ENCODE measurements at regions not wholly inside any gene's neighbourhood (a gene's known extent, or its start where the extent isn't known, plus 50 kb on each side); places are given as distances from the start of the nearest gene placed in this dataset.

DNA sequence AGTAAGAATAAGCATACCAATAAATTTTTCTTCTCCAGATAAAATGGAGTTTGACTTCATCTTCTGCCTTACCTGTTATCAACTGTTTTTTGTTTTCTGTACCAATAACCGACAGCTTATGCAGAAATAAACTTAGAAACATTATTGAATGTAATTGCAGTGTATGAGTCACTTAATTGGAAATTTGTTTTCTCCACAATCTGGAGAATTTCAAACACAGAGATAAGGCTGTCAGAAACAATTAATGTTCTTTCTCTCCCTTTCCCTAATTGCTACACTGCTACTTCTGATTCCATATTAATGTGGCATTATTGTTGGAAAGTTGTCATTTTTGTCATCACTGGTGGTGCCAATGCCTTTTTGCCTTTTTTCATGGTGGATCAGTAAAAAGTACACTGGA is 180.3 kb downstream of the SLCO4C1 start:
- no peaks in the 10 kb centered on the region for H3K9me2 ChIP-seq (ENCODE audit: insufficient read depth, low read length)
- H2AFZ ChIP-seq (ENCODE audit: low read depth, low read length), result no peak overlapping the region
- H3K27ac ChIP-seq (ENCODE audit: low read length), result no peak overlapping the region
- no peaks in the 10 kb centered on the region for H3K9me3 ChIP-seq (ENCODE audit: low read length)
- no peak overlapping the region for H3K4me2 ChIP-seq (ENCODE audit: low read length)
- no peak overlapping the region for H3K4me3 ChIP-seq (ENCODE audit: low read length)
- no peaks in the 10 kb centered on the region for H4K20me1 ChIP-seq (ENCODE audit: insufficient read depth)
- no peaks in the 10 kb centered on the region for H3K79me2 ChIP-seq (replicated peaks; ENCODE audit: insufficient read depth, low read length)
- H3K27me3 ChIP-seq (ENCODE audit: insufficient read depth, low read depth, low read length), result no peaks in the 10 kb centered on the region
- TF ChIP-seq EZH2 (IDR thresholded peaks at IDR 0.05; ENCODE audit: borderline replicate concordance, insufficient read depth, low read length, poor library complexity, severe bottlenecking) (no peak), MXI1 (conservative IDR thresholded peaks at IDR 0.05; ENCODE audit: poor library complexity, severe bottlenecking) (no peak), POLR2AphosphoS5 (IDR thresholded peaks at IDR 0.05) (no peak), REST (IDR thresholded peaks at IDR 0.05; ENCODE audit: borderline replicate concordance) (no peak), SMC3 (conservative IDR thresholded peaks at IDR 0.05; ENCODE audit: poor library complexity) (no peak), TAF1 (IDR thresholded peaks at IDR 0.05; ENCODE audit: low read depth) (no peak), EP300 (conservative IDR thresholded peaks at IDR 0.05; ENCODE audit: poor library complexity, severe bottlenecking) (no peak), CTCF (IDR thresholded peaks at IDR 0.05; ENCODE audit: poor library complexity, severe bottlenecking) (no peak), RAD21 (conservative IDR thresholded peaks at IDR 0.05) (no peak)
- no peaks in the 10 kb centered on the region for H3K36me3 ChIP-seq (ENCODE audit: insufficient read depth, low read length)
- no peaks in the 10 kb centered on the region for H3F3A ChIP-seq (ENCODE audit: insufficient read depth, low read length, poor library complexity, severe bottlenecking)
- H3K9ac ChIP-seq (ENCODE audit: low read length), result no peak overlapping the region

DNA sequence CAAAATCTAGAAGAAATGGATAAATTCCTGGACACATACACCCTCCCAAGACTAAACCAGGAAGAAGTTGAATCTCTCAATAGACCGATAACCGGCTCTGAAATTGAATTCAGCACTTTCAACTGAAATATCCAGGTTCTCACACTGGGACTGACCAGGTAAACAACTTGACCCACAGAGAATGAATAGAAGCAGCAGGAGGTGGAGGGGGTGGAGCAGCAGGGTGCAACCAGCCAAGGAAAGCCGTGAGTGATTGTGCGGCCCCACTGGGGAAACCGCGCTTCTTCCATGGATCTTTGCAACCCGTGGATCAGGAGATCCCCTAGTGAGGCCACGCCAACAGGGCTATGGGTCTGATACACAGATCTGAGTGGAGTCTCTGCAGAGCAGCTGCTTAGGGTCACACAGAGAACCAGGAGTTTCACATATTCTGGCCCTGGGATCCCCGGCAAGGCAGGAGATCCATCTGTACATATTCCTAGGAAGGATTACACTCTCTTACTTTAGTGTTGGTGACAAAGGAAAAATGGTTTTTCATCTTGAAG is 181.5 kb downstream of the SLCO4C1 start:
- no peaks in the 10 kb centered on the region for H4K20me1 ChIP-seq (ENCODE audit: insufficient read depth)
- H2AFZ ChIP-seq (ENCODE audit: low read depth, low read length), result no peak overlapping the region
- no peaks in the 10 kb centered on the region for H3K27me3 ChIP-seq (ENCODE audit: insufficient read depth, low read depth, low read length)
- H3F3A ChIP-seq (ENCODE audit: insufficient read depth, low read length, poor library complexity, severe bottlenecking), result no peaks in the 10 kb centered on the region
- H3K4me2 ChIP-seq (ENCODE audit: low read length), result no peak overlapping the region
- TF ChIP-seq EP300 (conservative IDR thresholded peaks at IDR 0.05; ENCODE audit: poor library complexity, severe bottlenecking) (no peak), CTCF (IDR thresholded peaks at IDR 0.05; ENCODE audit: poor library complexity, severe bottlenecking) (no peak), EZH2 (IDR thresholded peaks at IDR 0.05; ENCODE audit: borderline replicate concordance, insufficient read depth, low read length, poor library complexity, severe bottlenecking) (no peak), TAF1 (IDR thresholded peaks at IDR 0.05; ENCODE audit: low read depth) (no peak)
- H3K4me3 ChIP-seq (ENCODE audit: low read length), result no peak overlapping the region
- no peaks in the 10 kb centered on the region for H3K36me3 ChIP-seq (ENCODE audit: insufficient read depth, low read length)
- no peaks in the 10 kb centered on the region for H3K9me3 ChIP-seq (ENCODE audit: low read length)
- no peaks in the 10 kb centered on the region for H3K9me2 ChIP-seq (ENCODE audit: insufficient read depth, low read length)
- no peak overlapping the region for H3K9ac ChIP-seq (ENCODE audit: low read length)
- no peaks in the 10 kb centered on the region for H3K79me2 ChIP-seq (replicated peaks; ENCODE audit: insufficient read depth, low read length)
- no peak overlapping the region for H3K27ac ChIP-seq (ENCODE audit: low read length)
